ENCODE measurements at regions not wholly inside any gene's neighbourhood (a gene's known extent, or its start where the extent isn't known, plus 50 kb on each side); places are given as distances from the start of the nearest gene placed in this dataset.

GRCh38 chr20:7748624-7749023 is 191.6 kb downstream of the HAO1 start:
- Histone ChIP-seq H3K4ac (ENCODE audit: low read depth, low read length) (no peak overlapping the region), H2BK15ac (ENCODE audit: low read depth, low read length) (no peak overlapping the region), H3K9me3 (ENCODE audit: control insufficient read depth, insufficient read depth, low read length) (no peaks in the 10 kb centered on the region), H3K14ac (replicated peaks; ENCODE audit: low read depth, low read length) (no peak overlapping the region), H2AFZ (replicated peaks; ENCODE audit: low read length, poor library complexity) (no peak overlapping the region), H3K56ac (ENCODE audit: extremely low read depth, insufficient read depth, low read length) (no peak overlapping the region), H3K9me1 (ENCODE audit: insufficient read depth, low read length) (no peaks in the 10 kb centered on the region), H3K9ac (ENCODE audit: low read depth, low read length) (no peak overlapping the region), H2BK5ac (ENCODE audit: low read depth, low read length, poor library complexity, severe bottlenecking) (no peak overlapping the region), H4K8ac (ENCODE audit: low read depth in 2 of 2, low read length in 2 of 2) (no peak overlapping the region), H3K27ac (ENCODE audit: insufficient read depth, low read length) (no peak overlapping the region), H3K4me1 (ENCODE audit: control insufficient read depth, insufficient read depth, low read length) (no peaks in the 10 kb centered on the region), H2AK9ac (replicated peaks; ENCODE audit: low read depth, low read length, poor library complexity) (no peak overlapping the region), H3K4me3 (ENCODE audit: insufficient read depth, low read depth, low read length) (no peak overlapping the region), H3K18ac (ENCODE audit: low read depth, low read length) (no peak overlapping the region), H2AK5ac (ENCODE audit: low read depth, low read length) (no peak overlapping the region), H3K4me2 (ENCODE audit: low read depth, low read length) (no peak overlapping the region), H2BK20ac (ENCODE audit: low read depth, low read length) (no peak overlapping the region), H3K79me1 (ENCODE audit: low read depth in 1 of 2, low read length in 2 of 2) (no peaks in the 10 kb centered on the region), H4K20me1 (ENCODE audit: insufficient read depth, low read length) (no peaks in the 10 kb centered on the region), H4K91ac (ENCODE audit: insufficient read depth, low read depth, low read length) (no peak overlapping the region), H2BK120ac (ENCODE audit: low read depth, low read length) (no peak overlapping the region), H3K23ac (ENCODE audit: low read depth, low read length) (no peak overlapping the region), H3K36me3 (ENCODE audit: control insufficient read depth, insufficient read depth, low read length) (no peaks in the 10 kb centered on the region), H3K27me3 (ENCODE audit: control insufficient read depth, insufficient read depth, low read length) (no peaks in the 10 kb centered on the region; the same call in 1 of the 2 replicates), H4K5ac (ENCODE audit: low read depth, low read length) (no peak overlapping the region)
- TF ChIP-seq MAFK (IDR thresholded peaks at IDR 0.05; ENCODE audit: low read depth, low read length), result no peak
- TF ChIP-seq POLR2A (IDR thresholded peaks at IDR 0.05; ENCODE audit: low read depth, low read length), result no peak
- TF ChIP-seq RAD21 (IDR thresholded peaks at IDR 0.05; ENCODE audit: low read length), result no peak
- no peak for TF ChIP-seq MAZ (IDR thresholded peaks at IDR 0.05; ENCODE audit: borderline replicate concordance, low read depth, low read length)
- no peak for TF ChIP-seq CHD1 (IDR thresholded peaks at IDR 0.05; ENCODE audit: low read depth, low read length)
- TF ChIP-seq SMC3 (IDR thresholded peaks at IDR 0.05; ENCODE audit: low read depth, low read length), result no peak
- TF ChIP-seq BHLHE40 (IDR thresholded peaks at IDR 0.05; ENCODE audit: low read depth, low read length), result no peak
- no peak for TF ChIP-seq FOS (IDR thresholded peaks at IDR 0.05; ENCODE audit: low read depth, low read length)
- no peak for TF ChIP-seq ELK1 (IDR thresholded peaks at IDR 0.05; ENCODE audit: borderline replicate concordance, low read depth, low read length)
- TF ChIP-seq RCOR1 (IDR thresholded peaks at IDR 0.05; ENCODE audit: insufficient replicate concordance, low read length), result no peak
- ATAC-seq (ENCODE audit: low read depth) (no peak), DNase-seq (no peak)
- dilution Hi-C loops (cut with HindIII; ENCODE audit: low sequenced_read_pairs, unreplicated experiment) (no loop called here), intact Hi-C loops (cut with micrococcal nuclease) (no loop called here), in situ Hi-C loops (cut with MboI; ENCODE audit: low sequenced_read_pairs) (no loop called here)
- no TSS peak for BruUV-seq (replicated peaks)
- ChIA-PET POLR2A (ENCODE audit: unreplicated experiment) (no interaction called here), CTCF (no interaction called here)
